Muscle layer of colon (tissue), 2 donors: ENCODE measurements at regions not wholly inside any gene's neighbourhood (a gene's known extent, or its start where the extent isn't known, plus 50 kb on each side); places are given as distances from the start of the nearest gene placed in this dataset.

Experiments used
- H3K27ac ChIP-seq: one replicate; pipeline ENCODE4 v1.7.0; 2013; ENCODE audit warnings: low read depth, mild to moderate bottlenecking, low read length, moderate library complexity
- H3K27me3 ChIP-seq, 2 donors: one replicate each; pipeline ENCODE4 v1.7.0; 2013; ENCODE audit warnings: low read length in 2 of 2, mild to moderate bottlenecking in 2 of 2; ENCODE audit not compliant: insufficient read depth in 2 of 2, control insufficient read depth in 1 of 2
- H3K36me3 ChIP-seq: one replicate; pipeline ENCODE4 v1.7.0; 2013; ENCODE audit warnings: mild to moderate bottlenecking, low read length; ENCODE audit not compliant: insufficient read depth
- H3K4me1 ChIP-seq: one replicate; pipeline ENCODE4 v1.7.0; 2013; ENCODE audit warnings: mild to moderate bottlenecking, low read length; ENCODE audit not compliant: insufficient read depth
- H3K4me3 ChIP-seq, 2 donors: one replicate each; pipeline ENCODE4 v1.7.0; 2013; ENCODE audit warnings: low read length in 2 of 2, low read depth in 1 of 2, mild to moderate bottlenecking in 1 of 2, moderate library complexity in 1 of 2
- H3K9ac ChIP-seq: one replicate; pipeline ENCODE4 v1.7.0; 2013; ENCODE audit warnings: low read length
- H3K9me3 ChIP-seq: one replicate; pipeline ENCODE4 v1.7.0; 2013; ENCODE audit warnings: mild to moderate bottlenecking, low read length
- donor health status: abdominal sarcoma.
- donor health status: Adenocarcinoma of cecum.

DNA sequence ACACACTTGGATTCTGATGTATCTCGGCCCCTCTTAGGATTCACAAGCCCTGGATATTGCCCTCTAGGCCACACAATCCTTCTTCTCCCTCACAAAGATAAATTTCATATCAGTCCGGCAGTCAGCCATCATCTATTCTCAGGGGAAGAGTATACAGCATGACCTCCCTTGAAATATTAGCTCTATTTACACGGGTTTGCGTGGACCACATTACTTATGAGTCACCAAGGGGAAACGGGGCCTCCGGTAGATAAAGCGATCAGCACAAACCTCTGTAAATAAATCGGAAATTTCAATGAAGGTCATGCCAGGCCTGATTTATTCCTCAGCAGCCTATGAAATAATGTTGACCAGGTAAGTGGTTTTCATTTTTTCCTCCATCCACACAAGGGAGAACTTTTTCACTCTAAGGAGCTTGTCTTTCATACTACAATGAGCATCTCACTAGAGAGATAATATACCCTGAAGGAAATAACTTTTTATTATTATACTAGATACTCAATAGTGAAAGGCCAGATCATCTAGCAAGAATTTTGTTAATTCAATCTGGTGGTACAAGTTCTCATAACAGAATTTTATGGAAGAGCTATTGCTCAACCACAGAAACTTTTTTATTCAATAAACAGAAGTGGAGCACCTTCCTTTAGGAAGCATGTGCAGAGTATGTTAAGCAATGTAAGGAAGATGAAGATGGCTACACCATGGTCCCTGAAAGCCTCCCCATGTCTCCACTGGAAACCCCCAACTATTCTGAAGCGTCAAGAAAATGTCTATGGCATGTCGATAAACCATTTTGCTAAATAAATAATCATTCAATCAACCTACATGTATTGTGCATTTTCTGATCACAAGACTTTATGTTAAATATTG, 125.2 kb upstream of the PIK3C3 start:
- Histone ChIP-seq H3K9me3 (no peaks in the 10 kb centered on the region), H3K27me3 (no peaks in the 10 kb centered on the region), H3K36me3 (no peaks in the 10 kb centered on the region), H3K4me3 (no peak overlapping the region), H3K9ac (no peak overlapping the region), H3K27ac (no peak overlapping the region), H3K4me1 (no peaks in the 10 kb centered on the region)

DNA sequence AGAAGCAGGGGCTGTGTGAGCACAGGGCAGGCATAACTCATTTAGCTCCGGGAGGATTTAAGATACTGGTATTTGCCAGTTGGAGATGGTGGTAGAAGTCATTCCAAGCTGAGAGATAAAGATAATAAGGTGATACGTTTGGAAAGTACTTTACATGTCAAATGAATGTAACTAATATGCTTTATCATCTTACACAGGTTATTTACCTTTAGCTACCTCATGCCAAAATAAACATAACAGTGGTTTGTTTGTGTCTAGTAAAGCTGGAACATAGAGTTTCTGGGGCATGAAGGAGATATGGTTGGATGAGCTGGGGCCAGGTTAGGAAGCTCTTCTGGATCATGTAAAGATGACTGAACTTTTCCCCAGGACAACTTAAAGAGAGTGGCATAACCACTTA, 126.9 kb upstream of the PIK3C3 start:
- no peaks in the 10 kb centered on the region for H3K36me3 ChIP-seq
- no peak overlapping the region for H3K27ac ChIP-seq
- no peaks in the 10 kb centered on the region for H3K9me3 ChIP-seq
- H3K9ac ChIP-seq = no peak overlapping the region
- no peaks in the 10 kb centered on the region for H3K4me1 ChIP-seq
- no peaks in the 10 kb centered on the region for H3K27me3 ChIP-seq
- H3K4me3 ChIP-seq = no peak overlapping the region

DNA sequence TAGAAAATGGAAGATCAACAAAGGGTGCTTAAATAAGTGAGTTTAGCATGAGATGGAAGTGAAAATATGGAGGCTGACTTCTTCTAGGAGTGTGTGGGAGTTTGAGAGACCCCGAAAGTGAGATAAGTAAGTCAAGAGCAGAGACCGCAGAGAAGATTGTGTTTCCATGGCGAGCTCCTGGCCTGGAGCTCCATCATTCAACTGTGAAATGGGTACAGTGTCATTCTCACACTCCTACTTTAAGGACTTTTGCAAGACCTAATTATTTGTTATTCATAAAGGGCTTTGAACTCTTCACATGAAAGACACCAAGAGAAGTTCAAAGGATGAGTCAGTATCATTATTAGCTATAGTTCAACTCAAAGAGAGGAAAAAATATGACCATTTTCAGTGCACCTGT, 134.2 kb upstream of the PIK3C3 start:
- no peaks in the 10 kb centered on the region for H3K36me3 ChIP-seq
- H3K27ac ChIP-seq = no peak overlapping the region
- no peaks in the 10 kb centered on the region for H3K9me3 ChIP-seq
- no peak overlapping the region for H3K9ac ChIP-seq
- no peaks in the 10 kb centered on the region for H3K27me3 ChIP-seq
- no peak overlapping the region for H3K4me3 ChIP-seq
- no peaks in the 10 kb centered on the region for H3K4me1 ChIP-seq

DNA sequence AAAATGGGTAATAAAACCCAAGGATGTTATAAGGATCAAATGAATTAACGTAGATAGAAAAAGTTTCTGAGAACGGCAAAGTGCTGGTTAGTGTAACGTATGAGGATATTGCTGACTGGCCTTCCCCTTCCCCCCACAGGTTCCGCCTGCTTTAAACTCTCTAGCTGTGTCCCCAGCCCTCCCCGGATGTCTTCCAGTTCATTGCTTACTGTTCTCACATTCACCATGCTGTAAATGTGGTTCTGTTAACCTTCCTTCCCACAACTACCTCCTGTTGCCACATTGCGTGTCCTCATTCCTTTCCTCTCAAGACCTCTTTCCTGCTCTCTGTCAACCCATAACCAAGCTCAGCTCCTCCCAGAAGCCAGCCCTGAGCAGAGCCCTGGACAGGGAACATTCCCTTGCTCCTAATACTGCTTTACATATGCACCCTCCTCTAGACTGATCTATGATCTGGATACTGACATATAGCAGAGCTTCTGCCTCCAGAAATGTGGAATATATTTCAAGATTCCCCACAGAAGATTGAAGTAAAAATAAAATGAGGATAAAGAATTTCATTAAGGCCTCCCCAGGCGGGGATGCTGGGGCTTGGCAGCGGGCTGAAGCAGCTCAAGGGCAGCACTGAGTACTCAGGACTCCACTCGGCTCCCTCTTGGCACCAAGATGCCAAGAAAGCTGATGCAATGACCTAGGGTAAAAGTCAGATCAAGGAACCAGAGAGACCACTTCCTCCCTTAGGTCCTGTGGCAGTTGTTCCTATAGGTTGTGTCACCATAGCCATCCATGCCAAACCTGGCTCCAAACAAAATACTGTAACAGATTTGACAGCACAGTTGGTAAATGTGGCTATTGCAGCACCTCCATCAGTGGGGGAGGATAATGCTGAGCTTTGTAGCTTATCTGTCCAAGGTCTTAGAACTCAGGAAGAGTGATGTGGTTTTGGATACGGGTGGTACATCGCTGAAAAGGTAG, 136.4 kb upstream of the PIK3C3 start:
- no peaks in the 10 kb centered on the region for H3K27me3 ChIP-seq
- H3K9me3 ChIP-seq = no peaks in the 10 kb centered on the region
- H3K4me1 ChIP-seq = no peaks in the 10 kb centered on the region
- H3K36me3 ChIP-seq = no peaks in the 10 kb centered on the region
- H3K4me3 ChIP-seq = no peak overlapping the region
- H3K9ac ChIP-seq = no peak overlapping the region
- H3K27ac ChIP-seq = no peak overlapping the region

DNA sequence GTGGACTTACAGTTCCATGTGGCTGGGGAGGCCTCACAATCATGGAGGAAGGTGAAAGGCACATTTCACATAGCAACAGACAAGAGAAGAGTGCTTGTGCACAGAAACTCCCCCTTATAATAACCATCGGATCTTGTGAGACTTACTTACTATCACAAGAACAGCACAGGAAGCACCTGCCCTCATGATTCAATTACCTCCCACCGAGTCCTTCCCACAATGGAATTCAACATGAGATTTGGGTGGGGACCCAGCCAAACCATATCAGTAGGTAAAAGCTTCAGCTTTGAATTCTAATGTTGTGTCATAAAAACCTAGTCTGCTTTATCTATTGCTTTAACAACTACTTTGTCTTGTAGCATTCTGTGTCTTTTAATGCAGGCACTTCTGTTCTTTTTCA, 140.4 kb upstream of the PIK3C3 start:
- H3K27ac ChIP-seq = no peak overlapping the region
- no peaks in the 10 kb centered on the region for H3K4me1 ChIP-seq
- no peak overlapping the region for H3K9ac ChIP-seq
- H3K36me3 ChIP-seq = no peaks in the 10 kb centered on the region
- no peaks in the 10 kb centered on the region for H3K9me3 ChIP-seq
- no peak overlapping the region for H3K4me3 ChIP-seq
- H3K27me3 ChIP-seq = no peaks in the 10 kb centered on the region

DNA sequence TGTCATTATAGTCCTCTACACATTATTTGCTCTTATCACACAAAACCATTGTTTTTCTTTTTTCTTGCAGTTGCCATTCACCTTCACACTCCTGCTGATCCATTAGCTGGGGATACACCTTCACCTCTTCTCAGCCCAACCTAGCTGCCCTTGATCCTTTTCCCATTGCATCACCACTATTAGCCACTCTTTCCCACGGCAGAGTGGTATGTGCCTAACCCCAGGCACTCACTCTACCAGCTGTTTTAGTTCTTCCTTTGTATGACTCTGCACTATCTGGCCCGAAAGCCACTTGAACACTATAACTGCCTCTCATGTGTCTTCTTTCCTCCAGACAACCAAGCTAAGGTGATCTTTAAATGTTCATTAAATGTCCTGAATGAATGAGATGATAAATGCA, 145.4 kb upstream of the PIK3C3 start:
- H3K9ac ChIP-seq = no peak overlapping the region
- H3K4me3 ChIP-seq = no peak overlapping the region
- H3K9me3 ChIP-seq = no peaks in the 10 kb centered on the region
- H3K36me3 ChIP-seq = no peaks in the 10 kb centered on the region
- no peaks in the 10 kb centered on the region for H3K4me1 ChIP-seq
- no peak overlapping the region for H3K27ac ChIP-seq
- H3K27me3 ChIP-seq = no peaks in the 10 kb centered on the region

DNA sequence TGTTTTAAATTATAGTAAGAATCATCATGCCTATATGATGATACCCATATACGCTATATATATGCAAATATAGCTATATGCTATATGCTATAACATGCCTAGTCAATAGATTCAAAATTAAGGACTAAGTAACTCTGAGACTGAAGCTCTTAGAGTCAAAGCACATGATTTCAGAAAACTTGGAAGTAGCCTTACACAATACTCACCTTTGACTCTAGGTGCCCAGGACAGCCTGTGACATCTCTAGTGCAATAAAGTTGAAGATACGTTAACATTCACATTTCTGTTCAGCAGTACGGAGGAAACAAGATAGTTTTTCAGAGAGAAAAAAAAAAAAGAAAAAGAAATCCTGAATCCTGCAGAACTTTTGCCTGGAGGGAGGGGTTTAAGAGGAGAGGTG, 149.7 kb upstream of the PIK3C3 start:
- H3K9ac ChIP-seq = no peak overlapping the region

DNA sequence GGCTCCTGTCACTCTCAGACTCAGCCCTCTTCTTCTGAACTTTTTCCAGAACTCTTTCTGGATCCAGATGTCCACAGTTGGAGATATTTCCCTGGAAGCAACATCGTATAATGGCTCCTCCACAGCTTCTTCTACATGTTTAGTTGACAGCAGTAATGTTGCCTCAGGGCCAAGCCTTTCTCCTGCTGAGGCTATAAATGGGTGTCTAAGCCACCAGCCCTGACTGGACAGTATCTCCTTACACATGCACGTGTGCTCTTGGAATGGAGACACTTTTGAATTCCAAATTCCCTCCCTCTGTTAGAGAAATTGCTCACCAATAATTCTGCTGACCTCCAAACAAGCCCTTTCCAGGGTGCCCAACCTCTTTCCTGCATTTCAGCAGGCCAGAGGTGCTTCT, 156.2 kb upstream of the PIK3C3 start:
- no peak overlapping the region for H3K9ac ChIP-seq
- H3K9me3 ChIP-seq = no peaks in the 10 kb centered on the region
- no peaks in the 10 kb centered on the region for H3K4me1 ChIP-seq
- H3K36me3 ChIP-seq = no peaks in the 10 kb centered on the region
- no peak overlapping the region for H3K27ac ChIP-seq
- no peak overlapping the region for H3K4me3 ChIP-seq
- H3K27me3 ChIP-seq = no peaks in the 10 kb centered on the region

More for the DNA sequence above, 149.7 kb upstream of the PIK3C3 start:
- no peaks in the 10 kb centered on the region for H3K27me3 ChIP-seq
- H3K4me3 ChIP-seq = no peak overlapping the region
- H3K36me3 ChIP-seq = no peaks in the 10 kb centered on the region
- H3K27ac ChIP-seq = no peak overlapping the region
- H3K4me1 ChIP-seq = no peaks in the 10 kb centered on the region
- no peaks in the 10 kb centered on the region for H3K9me3 ChIP-seq

DNA sequence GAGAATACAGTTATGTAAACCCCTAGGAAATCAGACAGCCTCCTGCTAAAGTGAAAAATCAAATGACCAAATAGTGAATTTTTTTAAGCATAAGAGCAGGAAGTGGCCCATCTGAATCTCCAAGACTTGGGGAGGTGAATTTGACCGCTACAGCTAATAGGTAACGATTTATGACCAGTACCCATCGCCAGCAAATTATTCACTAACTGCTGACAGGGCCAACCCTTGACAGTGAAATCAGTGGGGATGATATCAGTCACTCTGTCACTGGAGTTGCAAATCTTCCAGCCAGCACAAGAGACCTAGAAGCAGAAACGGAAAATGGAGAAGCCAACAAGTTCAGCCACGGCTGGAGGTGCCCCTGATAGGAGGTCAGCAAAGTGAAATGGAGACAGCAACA, 164.3 kb upstream of the PIK3C3 start:
- Histone ChIP-seq H3K4me1 (no peaks in the 10 kb centered on the region), H3K9me3 (no peaks in the 10 kb centered on the region), H3K36me3 (no peaks in the 10 kb centered on the region), H3K4me3 (no peak overlapping the region), H3K9ac (no peak overlapping the region), H3K27ac (no peak overlapping the region), H3K27me3 (no peaks in the 10 kb centered on the region)

DNA sequence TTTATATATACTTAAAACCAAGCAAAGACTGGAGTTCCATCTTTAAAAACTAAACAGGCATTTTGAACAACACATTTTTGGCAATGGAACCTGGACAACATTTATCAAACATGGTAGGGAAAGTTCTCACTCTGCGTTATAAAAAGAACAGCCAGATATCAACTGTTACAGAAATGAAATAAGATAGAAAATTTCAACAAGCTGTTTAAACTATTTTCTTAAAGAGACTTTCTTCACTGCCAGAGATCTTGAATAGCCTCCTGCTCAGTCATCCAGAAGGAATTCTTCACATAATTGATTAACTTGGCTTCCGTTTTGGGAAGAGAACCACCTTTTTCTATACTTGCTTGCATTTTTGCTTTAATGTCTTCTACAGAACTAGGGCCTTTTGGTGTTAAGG, 166.0 kb upstream of the PIK3C3 start:
- Histone ChIP-seq H3K27me3 (no peaks in the 10 kb centered on the region), H3K27ac (no peak overlapping the region), H3K9ac (no peak overlapping the region), H3K9me3 (no peaks in the 10 kb centered on the region), H3K4me3 (no peak overlapping the region), H3K36me3 (no peaks in the 10 kb centered on the region), H3K4me1 (no peaks in the 10 kb centered on the region)

DNA sequence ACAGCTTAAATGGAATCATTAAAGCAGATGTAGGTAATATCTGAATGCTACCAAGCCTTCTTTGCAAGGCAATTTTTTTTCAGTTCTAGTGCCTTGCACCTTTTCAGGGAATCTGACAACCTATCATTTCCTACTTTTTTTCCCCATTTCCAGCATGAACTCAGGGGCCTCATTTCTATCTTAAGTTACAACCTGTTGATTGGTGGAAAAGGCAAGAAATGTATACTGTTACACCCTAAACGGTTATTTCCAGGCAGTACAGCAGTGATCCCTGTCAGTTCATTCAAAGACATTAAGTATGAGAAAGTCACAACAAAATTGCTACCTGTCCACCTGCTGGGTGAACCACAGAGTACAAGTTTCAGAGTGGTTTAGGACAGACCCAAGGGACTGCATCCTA, 171.2 kb upstream of the PIK3C3 start:
- no peak overlapping the region for H3K9ac ChIP-seq
- no peak overlapping the region for H3K27ac ChIP-seq
- no peak overlapping the region for H3K4me3 ChIP-seq
- no peaks in the 10 kb centered on the region for H3K27me3 ChIP-seq
- H3K36me3 ChIP-seq = no peaks in the 10 kb centered on the region
- H3K4me1 ChIP-seq = no peaks in the 10 kb centered on the region
- H3K9me3 ChIP-seq = no peaks in the 10 kb centered on the region
